Endometrium (tissue), 2 donors: ENCODE measurements at regions not wholly inside any gene's neighbourhood (a gene's known extent, or its start where the extent isn't known, plus 50 kb on each side); places are given as distances from the start of the nearest gene placed in this dataset.
"Not testable (repeated sequence)": the region's sequence is repeated elsewhere in the genome, so short reads cannot be mapped to it uniquely, and the experiment has no call there.

ENCODE experiments used
- FAIRE-seq: peaks from 2 replicates; lab custom pipeline; 2012; peaks lifted over from hg19 to GRCh38; lab: Jason Lieb, UNC
- donor health status: control.
- donor health status: control.

DNA sequence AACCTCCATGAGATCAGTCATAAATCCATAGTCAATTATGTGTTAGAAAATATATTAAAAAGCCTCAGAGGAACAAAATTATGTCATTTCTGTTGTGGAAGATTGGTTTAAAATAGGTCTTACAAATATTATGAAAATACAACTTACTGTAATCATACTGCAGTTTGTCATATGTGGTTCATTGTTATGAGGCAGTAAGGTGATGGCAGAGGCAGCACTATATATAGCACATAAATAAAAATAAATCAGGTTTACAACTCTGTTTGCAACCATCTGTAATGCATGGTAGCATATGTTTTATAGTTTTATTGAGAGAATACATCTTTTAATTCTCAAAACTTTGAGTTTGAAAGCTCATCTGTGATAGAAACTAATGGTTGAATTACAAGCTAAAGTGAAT lies 651.4 kb downstream of the PCDH11X start:
- FAIRE-seq: peak; percentile 33

DNA sequence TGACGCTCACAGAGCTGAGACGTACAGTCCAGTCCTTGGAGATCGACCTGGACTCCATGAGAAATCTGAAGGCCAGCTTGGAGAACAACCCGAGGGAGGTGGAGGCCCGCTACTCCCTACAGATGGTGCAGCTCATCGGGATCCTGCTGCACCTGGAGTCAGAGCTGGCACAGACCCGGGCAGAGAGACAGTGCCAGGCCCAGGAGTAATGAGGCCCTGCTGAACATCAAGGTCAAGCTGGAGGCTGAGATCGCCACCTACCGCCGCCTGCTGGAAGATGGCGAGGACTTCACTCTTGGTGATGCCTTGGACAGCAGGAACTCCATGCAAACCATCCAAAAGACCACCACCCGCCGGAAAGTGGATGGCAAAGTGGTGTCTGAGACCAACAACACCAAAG lies 681.4 kb downstream of the PCDH11X start:
- not testable (repeated sequence) for FAIRE-seq

DNA sequence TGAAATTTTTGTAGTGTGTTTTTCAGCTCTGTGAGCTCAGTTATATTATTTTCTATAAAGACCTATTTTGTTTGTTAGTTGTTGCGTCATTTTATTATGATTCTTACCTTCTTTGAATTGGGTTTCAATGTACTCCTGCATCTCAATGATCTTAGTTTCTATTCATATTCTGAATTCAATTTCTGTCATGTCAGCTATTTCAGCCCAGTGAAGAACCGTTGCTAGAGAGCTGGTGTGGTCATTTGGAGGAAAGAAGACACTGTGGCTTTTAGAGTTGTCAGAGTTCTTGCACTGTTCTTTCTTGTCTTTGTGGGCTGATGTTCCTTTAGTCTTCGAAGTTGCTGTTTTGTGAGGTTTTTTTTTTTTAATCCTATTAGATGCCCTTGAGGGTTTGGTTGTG lies 701.0 kb downstream of the PCDH11X start:
- FAIRE-seq: peak; percentile 59

DNA sequence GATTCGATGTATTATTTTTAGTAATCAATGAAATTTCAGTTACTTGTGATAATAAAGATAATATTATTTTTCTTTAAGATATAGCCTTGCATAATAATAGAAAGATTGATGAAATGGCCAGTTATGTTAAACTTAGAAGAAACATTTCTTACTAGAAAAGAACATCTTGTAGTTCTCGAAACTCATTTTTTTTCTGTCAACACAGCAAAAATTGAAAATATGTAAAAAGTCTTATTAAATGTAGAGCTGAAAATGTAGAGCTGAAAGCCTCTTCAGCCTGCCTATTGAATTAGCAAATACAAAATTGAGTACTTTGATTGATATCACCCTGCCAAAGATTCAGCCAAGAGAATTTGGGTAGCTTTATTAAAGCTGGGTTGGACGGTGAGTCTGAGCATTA lies 706.3 kb downstream of the PCDH11X start:
- not testable (repeated sequence) for FAIRE-seq

DNA sequence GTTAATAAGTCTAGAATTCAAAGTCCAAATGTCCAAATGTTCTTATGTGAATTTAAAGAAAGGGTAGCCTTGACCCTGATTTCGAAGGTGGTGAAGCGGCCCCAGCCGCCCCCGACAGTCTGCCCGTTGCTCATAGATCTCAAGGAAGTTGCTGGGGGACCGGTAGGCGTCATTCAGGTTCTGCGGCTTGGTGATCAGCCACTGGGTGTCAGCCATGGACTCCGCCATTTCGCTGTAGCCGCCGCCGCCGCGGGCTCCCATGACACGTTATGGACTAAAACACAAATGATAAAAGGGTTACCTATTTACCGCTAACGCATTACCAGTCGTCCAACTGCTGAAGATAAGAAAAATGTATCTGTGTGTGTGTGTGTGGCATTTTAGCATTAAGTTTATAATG lies 736.1 kb downstream of the PCDH11X start:
- not testable (repeated sequence) for FAIRE-seq

DNA sequence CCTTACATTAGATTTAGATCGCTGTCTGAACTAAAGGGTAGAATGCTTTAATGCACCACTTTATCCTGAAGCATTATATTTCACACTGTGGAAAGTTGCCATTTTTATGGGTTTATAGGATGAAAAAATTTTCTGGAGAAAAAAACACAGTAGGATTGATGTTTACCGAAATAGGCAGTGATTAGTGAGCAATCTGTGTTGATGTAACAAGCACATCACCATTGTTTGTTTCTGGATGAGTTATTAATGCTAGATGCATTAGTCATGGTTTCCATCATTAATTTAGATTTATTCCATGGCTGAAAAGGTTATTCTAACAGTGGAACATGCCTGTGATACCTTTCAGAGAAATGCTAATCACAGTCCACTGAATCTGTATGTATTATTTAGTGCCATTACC lies 749.8 kb downstream of the PCDH11X start:
- FAIRE-seq: not testable (repeated sequence)

DNA sequence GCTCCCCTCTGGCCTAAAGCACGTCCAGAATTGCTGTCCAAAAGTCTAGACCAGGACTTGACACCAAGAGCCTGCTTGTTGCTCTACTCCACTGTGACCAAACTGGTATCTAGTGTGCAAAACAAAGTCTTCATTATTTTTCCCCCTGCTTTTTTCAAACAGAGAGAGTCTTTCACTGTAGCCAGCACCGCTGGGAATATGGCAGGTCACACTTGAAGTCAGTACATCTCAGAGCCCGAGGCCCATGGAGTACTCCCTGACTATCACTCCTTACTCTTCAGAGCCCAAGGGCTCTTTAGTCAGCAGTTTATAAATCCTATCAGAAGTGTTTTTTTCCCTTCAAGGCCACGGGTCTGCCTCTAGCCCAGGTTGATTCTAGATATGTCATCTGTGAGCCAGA lies 761.3 kb downstream of the PCDH11X start:
- FAIRE-seq: not testable (repeated sequence)

DNA sequence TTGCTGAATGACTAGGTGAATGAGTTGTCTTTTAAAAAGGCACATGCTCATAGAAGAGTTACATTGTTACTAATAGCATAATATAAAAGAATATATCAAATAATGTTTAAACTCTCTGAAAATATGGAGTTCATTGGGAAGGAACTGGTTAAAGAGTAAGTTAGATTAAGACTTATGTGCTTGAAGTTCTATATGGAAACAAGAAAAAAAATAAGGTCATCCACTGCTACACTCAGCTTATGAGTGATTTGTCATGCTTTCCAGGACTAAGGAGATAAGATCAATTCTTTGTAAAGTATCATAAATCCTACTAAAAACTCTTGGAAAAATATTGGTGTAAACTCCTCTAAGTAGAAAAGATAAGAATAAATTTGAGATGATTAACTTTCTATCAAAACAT lies 779.1 kb downstream of the PCDH11X start:
- FAIRE-seq: not testable (repeated sequence)

DNA sequence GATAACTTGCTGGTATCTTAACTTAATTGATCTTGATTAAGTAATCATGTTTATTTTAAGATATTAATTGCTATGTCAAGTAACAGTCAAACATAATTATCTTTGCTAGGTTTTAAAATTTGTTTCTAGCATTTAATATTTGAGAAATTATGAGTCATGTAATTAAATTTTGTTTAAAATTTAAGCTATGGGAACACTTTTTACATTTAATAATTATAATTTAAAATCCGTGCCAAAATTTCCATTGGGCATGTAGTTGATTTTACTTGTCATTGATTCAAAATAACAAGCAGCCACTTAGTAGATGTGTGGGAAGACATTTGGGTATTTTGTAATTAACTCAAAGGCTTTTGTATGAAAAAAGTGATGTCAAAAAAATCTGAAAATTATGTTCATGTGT lies 779.6 kb downstream of the PCDH11X start:
- FAIRE-seq: peak; percentile 37

DNA sequence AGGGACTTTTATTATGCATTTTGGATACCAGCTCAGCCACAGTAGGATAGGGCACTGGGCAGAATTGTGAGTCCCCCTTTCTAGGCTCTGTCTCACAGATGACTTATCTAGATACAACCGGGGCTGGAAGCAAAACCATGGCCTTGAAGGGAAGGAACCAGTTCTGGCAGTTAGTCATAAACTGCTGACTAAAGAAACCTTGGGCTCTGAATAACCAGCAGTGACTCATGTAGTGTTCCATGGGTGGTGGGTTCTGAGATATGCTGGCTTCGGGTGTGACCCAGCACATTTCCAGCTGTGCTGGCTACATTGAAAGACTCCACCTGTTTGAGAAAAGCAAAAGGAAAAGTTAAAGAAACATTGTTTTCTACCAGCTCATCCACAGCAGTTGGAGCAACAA lies 780.9 kb downstream of the PCDH11X start:
- not testable (repeated sequence) for FAIRE-seq

DNA sequence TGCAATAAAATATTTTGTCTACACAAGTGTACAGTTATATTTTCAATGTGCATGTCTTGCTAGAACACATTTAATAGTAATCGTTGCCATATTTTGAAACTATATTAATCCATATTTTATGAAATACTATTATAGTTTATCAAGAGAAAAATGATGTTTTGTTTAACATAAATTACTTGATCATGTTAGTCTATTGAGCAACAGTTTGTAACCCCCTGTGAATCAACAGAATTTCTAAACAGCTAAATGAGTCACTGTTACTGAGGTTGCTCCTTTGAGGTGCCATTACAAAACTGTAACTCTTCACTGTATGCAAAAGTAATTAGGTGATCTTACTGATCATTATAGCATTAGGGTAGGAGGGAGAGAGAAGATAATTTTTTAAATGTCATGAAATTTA lies 791.0 kb downstream of the PCDH11X start:
- FAIRE-seq: peak; percentile 45

DNA sequence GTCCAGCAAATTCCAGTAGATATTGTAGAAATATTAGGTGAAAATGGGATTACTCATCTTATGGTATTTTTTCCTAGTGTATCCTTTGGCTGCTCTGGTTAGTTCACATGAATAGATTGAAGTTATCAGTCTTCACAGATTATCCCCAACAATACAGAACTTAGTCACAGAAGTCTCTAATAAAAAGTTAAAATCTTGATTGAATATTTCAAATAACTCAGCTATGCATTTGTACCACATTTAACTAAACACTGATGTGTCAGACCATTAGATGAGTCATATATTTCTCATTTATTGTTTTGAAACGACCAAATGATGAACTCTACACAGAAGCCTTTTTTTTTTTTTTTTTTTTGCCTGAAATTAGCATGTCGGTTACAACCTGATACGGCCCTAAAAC lies 807.5 kb downstream of the PCDH11X start:
- not testable (repeated sequence) for FAIRE-seq

DNA sequence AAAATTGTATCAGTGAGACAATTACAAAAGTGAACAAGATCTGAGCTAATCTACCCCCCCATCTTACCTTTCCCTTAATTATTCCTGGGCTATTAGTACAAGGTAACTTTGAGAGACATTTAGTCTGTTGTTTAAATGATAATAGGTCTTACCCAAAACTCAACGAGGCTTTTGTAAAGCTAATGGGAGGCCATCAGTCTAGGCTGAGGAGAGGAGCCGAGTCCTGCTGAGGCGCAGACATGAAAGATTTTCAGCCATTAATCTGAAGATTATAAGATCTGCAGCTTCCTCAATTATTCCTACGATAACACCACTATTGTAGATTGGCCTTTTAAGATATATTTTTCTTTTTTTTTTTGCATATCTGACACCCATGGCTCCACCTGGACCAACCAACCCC lies 810.5 kb downstream of the PCDH11X start:
- not testable (repeated sequence) for FAIRE-seq

DNA sequence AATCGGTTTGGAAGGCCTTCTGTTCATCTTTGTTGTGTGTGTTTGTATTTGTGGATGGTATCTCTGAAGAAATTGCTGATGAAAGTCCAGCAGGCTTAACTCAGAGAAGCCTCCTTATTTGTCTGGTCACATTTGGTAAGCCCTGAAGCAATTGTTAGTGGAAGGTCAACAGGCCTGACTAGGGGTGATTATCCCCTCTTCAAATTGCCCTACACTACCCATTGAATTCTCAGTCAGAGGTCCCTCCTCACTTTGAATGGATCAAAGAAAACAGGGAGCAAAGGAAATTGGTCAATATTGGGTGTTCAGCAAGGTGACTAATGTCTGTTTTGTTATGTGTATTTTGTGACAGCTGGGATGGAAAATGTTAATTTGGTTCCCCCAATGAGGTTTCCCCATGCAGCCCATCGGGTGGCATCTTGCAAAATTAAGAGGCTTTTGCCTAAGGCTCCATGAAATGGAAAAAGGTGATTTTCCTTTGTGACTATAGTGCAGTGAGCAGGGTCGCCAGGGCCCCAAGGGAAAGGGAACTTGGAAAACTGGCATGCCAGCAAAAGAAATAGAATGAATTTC lies 811.6 kb downstream of the PCDH11X start:
- not testable (repeated sequence) for FAIRE-seq

DNA sequence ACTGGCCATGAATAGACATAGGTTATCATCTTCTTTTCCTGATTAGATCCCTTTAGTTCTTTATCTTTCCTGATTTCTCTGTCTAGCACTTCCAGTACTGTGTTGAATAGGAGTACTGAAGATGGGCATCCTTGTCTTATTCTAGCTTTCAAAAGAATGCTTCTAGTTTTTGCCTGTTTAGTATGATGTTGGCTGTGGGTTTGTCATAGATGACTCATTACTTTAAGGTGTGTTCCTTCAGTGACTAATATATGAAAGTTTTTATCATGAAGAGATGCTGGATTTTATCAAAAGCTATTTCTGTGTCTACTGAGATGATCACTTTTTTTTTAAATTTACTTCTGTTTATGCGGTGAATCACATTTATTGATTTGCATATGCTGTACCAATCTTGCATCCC lies 832.3 kb downstream of the PCDH11X start:
- peak; percentile 69 for FAIRE-seq

DNA sequence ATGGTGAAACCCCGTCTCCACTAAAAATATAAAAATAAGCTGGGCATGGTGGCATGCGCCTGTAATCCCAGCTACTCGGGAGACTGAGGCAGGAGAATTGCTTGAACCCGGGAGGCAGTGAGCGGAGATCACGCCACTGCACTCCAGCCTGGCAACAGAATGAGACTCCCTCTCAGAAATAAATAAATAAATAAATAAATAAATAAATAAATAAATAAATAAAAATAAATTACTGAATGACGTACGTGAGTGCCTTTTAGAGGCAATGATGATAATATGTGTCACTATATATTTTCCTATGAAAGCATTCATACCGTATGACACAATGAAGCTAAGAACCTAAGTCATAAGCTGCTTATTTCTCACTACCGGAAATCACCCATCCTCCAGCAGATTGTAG lies 847.5 kb downstream of the PCDH11X start:
- FAIRE-seq: not testable (repeated sequence)

DNA sequence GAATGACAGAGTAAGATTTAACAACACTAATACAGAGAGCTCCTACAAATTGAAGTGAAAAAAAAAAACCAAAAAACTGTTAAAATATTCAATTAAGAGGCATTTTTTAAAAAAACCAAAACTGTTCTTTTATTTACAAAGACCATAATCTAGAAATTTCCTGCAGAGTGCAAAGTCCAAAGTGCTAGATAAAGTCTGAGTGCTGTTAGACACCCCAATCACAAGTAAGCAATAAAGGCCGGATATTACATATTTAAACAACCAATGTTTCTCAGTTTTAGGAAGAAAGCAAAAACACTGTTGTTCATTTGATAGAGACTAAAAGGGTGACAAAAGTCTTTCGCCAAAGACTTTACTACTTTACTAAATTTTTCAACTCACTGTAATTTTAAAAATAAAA lies 878.4 kb downstream of the PCDH11X start:
- not testable (repeated sequence) for FAIRE-seq

DNA sequence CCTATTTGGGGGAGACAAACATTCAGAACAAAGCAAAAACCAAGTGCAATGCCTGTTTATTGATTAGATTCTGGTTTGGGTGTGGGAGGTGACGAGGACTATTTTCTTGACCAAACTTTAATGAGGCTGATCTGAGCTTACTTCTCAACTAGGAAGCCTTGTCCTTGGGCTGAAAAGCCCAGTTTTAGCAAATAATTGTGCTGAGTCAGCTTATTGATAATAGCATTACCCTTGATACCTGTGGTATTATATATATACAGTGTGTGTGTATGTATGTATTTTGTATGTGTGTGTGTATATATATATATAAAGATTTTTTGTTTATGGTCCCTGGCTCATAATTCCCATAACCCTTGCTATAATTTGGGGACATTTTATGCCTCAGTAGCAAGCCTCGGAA lies 880.6 kb downstream of the PCDH11X start:
- not testable (repeated sequence) for FAIRE-seq

DNA sequence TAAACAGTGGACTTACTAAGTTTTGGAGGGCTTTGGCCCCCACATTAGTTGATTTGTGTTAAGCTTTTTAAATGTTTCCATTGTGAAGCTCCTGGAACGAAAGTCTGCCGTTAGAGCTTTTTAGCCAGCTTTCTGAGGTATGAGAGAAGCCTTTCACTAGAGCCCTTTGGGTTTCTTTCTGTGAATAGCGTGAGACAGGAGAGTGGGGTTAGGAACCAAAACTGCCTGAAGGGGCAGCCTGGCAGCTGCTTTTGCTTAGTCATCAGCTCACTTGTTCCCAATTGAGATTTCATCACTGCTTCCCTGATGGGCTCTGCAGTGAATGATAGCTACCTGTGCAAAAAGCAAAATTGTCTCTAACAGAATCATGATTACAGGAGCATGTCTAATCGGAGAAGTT lies 913.6 kb downstream of the PCDH11X start:
- not testable (repeated sequence) for FAIRE-seq

DNA sequence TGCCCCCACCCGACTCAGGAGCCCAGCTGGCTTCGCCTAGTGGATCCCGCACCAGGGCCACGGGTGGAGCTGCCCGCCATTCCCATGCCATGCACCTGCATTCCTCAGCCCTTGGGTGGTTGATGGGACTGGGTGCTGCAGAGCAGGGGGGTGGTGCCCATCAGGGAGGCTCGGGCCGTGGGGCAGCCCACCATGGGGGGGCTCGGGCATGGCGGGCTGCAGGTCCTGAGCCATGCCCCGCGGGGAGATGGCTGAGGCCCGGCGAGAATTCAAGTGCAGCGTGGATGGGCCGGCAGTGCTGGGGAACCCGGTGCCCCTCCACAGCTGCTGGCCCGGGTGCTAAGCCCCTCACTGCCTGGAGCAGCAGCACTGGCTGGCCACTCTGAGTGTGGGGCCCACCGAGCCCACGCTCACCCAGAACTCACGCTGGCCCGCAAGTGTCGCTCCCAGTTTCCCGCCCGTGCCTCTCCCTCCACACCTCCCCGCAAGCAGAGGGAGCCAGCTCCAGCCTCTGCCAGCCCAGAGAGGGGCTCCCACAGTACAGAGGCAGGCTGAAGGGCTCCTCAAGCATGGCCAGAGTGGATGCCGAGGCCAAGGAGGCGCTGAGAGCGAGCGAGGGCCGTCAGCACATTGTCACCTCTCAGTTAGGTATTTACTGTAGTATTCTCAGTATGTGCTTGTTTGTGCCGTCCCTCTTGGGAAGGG lies 920.4 kb downstream of the PCDH11X start:
- not testable (repeated sequence) for FAIRE-seq

DNA sequence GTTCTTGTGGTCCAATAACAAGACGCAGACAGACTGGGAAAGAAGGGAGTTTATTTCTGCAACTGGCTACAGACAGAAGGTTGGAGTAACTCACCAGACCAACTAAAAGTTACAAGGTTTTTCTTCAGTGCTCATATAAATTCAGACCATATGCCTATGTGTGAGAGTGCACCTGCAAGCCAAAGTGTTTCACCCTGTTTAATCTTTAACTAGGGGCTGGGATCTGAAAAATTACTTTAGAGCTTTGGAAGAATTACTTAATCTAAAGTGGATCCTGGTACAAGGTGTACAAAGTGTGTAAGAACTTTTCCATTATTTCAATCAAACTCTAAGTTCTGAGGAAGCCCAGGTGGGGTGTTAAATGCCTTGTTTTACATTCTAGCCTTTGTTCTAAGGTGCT lies 930.6 kb downstream of the PCDH11X start:
- not testable (repeated sequence) for FAIRE-seq
